Neural cell (in vitro differentiated cells): ENCODE measurements at regions not wholly inside any gene's neighbourhood (a gene's known extent, or its start where the extent isn't known, plus 50 kb on each side); places are given as distances from the start of the nearest gene placed in this dataset.

ENCODE experiments used
- H2AFZ ChIP-seq: fragments of 200-600, 300-800 bp; sonication (generic), shearing (Covaris generic); 2 replicates; pipeline ENCODE4 v1.6.0; 2014; ENCODE audit warnings: low read depth, mild to moderate bottlenecking, antibody characterized with exemption, low read length, moderate library complexity
- H3F3A ChIP-seq: fragments of 200-600 bp; shearing (Covaris generic); 2 replicates; pipeline ENCODE4 v1.6.1; 2016; ENCODE audit warnings: mild to moderate bottlenecking, moderate library complexity, mixed read lengths, antibody characterized with exemption, low read length; ENCODE audit not compliant: insufficient read depth, poor library complexity, severe bottlenecking
- H3K27ac ChIP-seq: fragments of 200-600, 300-800 bp; sonication (generic), shearing (Covaris generic); 2 replicates; pipeline ENCODE4 v1.5.1; 2014; ENCODE audit warnings: mild to moderate bottlenecking, low read length, moderate library complexity
- H3K27me3 ChIP-seq: fragments of 300-800, 200-600 bp; sonication (generic), shearing (Covaris generic); 2 replicates; pipeline ENCODE4 v1.6.0; 2014; ENCODE audit warnings: mild to moderate bottlenecking, low read depth, low read length, moderate library complexity; ENCODE audit not compliant: insufficient read depth
- H3K36me3 ChIP-seq: fragments of 300-800, 200-600 bp; sonication (generic), shearing (Covaris generic); 2 replicates; pipeline ENCODE4 v1.5.1; 2014; ENCODE audit warnings: mild to moderate bottlenecking, antibody characterized with exemption, low read length, moderate library complexity; ENCODE audit not compliant: insufficient read depth
- H3K4me2 ChIP-seq: fragments of 300-800, 200-600 bp; sonication (generic), shearing (Covaris generic); 2 replicates; pipeline ENCODE4 v1.6.0; 2014; ENCODE audit warnings: mild to moderate bottlenecking, low read length
- H3K4me3 ChIP-seq: fragments of 300-800, 200-600 bp; sonication (generic), shearing (Covaris generic); 2 replicates; pipeline ENCODE4 v1.5.1; 2014; ENCODE audit warnings: mild to moderate bottlenecking, low read length, moderate library complexity
- H3K79me2 ChIP-seq: fragments of 200-600 bp; shearing (Covaris generic); replicated peaks from 2 replicates; pipeline ENCODE4 v1.6.0; 2014; ENCODE audit warnings: mild to moderate bottlenecking, low read length, moderate library complexity; ENCODE audit not compliant: insufficient read depth
- H3K9ac ChIP-seq: fragments of 300-800, 200-600 bp; sonication (generic), shearing (Covaris generic); 2 replicates; pipeline ENCODE4 v1.6.1; 2016; ENCODE audit warnings: mild to moderate bottlenecking, low read length, mixed read lengths
- H3K9me2 ChIP-seq: fragments of 200-600 bp; shearing (Covaris generic); 2 replicates; pipeline ENCODE4 v1.6.1; 2016; ENCODE audit warnings: mild to moderate bottlenecking, low read length, mixed read lengths; ENCODE audit not compliant: insufficient read depth
- H3K9me3 ChIP-seq: fragments of 200-600, 300-800 bp; sonication (generic), shearing (Covaris generic); 2 replicates; pipeline ENCODE4 v1.6.1; 2016; ENCODE audit warnings: mild to moderate bottlenecking, mixed run types, low read length, moderate library complexity, mixed read lengths
- H4K20me1 ChIP-seq: fragments of 200-600 bp; shearing (Covaris generic); 2 replicates; pipeline ENCODE4 v1.6.1; 2016; ENCODE audit warnings: mild to moderate bottlenecking, mixed run types; ENCODE audit not compliant: insufficient read depth
- EP300 ChIP-seq: fragments of 450-650 bp; conservative IDR thresholded peaks from 2 replicates; pipeline ENCODE4 v1.6.1; 2014; ENCODE audit warnings: antibody characterized with exemption, mild to moderate bottlenecking, moderate library complexity; ENCODE audit not compliant: poor library complexity, severe bottlenecking
- EZH2 ChIP-seq: fragments of 200-600, 300-800 bp; shearing (Covaris generic), sonication (generic); IDR thresholded peaks from 2 replicates; pipeline ENCODE4 v1.6.1; 2014; ENCODE audit warnings: antibody characterized with exemption, low read length, borderline replicate concordance, mild to moderate bottlenecking; ENCODE audit not compliant: insufficient read depth, poor library complexity, severe bottlenecking
- MXI1 ChIP-seq: fragments of 450-650 bp; conservative IDR thresholded peaks from 2 replicates; pipeline ENCODE4 v1.6.1; 2014; ENCODE audit warnings: antibody characterized with exemption, mild to moderate bottlenecking; ENCODE audit not compliant: poor library complexity, severe bottlenecking
- POLR2AphosphoS5 ChIP-seq: IDR thresholded peaks from 2 replicates; pipeline ENCODE4 v1.6.1; 2012
- RAD21 ChIP-seq: fragments of 450-650 bp; conservative IDR thresholded peaks from 2 replicates; pipeline ENCODE4 v1.6.1; 2014; ENCODE audit warnings: antibody characterized with exemption, mild to moderate bottlenecking, moderate library complexity
- REST ChIP-seq: IDR thresholded peaks from 2 replicates; pipeline ENCODE4 v1.6.1; 2012; ENCODE audit warnings: borderline replicate concordance
- SMC3 ChIP-seq: fragments of 450-650 bp; conservative IDR thresholded peaks from 2 replicates; pipeline ENCODE4 v1.6.1; 2014; ENCODE audit warnings: antibody characterized with exemption, mild to moderate bottlenecking, moderate library complexity; ENCODE audit not compliant: poor library complexity
- TAF1 ChIP-seq: IDR thresholded peaks from 2 replicates; pipeline ENCODE4 v1.6.1; 2012; ENCODE audit warnings: low read depth
- TF ChIP-seq, protein P1 (sequence below): fragments of 450-650 bp; IDR thresholded peaks from 2 replicates; pipeline ENCODE4 v1.5.1; 2014; ENCODE audit warnings: antibody characterized with exemption, mild to moderate bottlenecking, moderate library complexity; ENCODE audit not compliant: poor library complexity, severe bottlenecking

DNA sequence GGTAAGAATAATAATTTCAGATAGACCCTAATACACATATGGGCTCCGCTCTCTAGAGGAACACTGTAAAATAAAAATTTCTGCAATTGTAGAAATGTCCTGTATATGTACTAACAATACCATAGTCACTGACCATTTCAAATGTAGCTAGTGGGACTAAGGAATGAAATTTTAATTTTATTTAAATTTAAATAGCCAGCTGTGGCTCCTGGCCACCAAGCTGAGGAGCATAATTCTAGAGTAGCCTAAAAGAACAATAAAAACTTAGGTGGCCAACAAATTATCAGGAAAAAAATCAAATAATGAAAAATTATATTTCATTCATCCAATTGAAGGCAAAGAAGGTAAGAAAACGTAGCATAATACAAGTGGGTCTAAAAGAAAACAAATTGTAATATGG lies 240.9 kb upstream of the MIR17HG start:
- TF ChIP-seq POLR2AphosphoS5 (no peak), MXI1 (no peak), TAF1 (no peak), REST (no peak), RAD21 (no peak), EZH2 (no peak), SMC3 (no peak), EP300 (no peak)
- TF ChIP-seq, protein P1, sequence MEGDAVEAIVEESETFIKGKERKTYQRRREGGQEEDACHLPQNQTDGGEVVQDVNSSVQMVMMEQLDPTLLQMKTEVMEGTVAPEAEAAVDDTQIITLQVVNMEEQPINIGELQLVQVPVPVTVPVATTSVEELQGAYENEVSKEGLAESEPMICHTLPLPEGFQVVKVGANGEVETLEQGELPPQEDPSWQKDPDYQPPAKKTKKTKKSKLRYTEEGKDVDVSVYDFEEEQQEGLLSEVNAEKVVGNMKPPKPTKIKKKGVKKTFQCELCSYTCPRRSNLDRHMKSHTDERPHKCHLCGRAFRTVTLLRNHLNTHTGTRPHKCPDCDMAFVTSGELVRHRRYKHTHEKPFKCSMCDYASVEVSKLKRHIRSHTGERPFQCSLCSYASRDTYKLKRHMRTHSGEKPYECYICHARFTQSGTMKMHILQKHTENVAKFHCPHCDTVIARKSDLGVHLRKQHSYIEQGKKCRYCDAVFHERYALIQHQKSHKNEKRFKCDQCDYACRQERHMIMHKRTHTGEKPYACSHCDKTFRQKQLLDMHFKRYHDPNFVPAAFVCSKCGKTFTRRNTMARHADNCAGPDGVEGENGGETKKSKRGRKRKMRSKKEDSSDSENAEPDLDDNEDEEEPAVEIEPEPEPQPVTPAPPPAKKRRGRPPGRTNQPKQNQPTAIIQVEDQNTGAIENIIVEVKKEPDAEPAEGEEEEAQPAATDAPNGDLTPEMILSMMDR, result no peak
- Histone ChIP-seq H3K9me2 (no peaks in the 10 kb centered on the region), H3K9me3 (no peaks in the 10 kb centered on the region), H3K9ac (no peak overlapping the region), H3K27me3 (no peaks in the 10 kb centered on the region), H3F3A (no peaks in the 10 kb centered on the region), H2AFZ (no peak overlapping the region), H3K79me2 (no peaks in the 10 kb centered on the region), H3K4me2 (no peak overlapping the region), H3K4me3 (no peak overlapping the region), H3K36me3 (no peaks in the 10 kb centered on the region), H3K27ac (no peak overlapping the region), H4K20me1 (no peaks in the 10 kb centered on the region)

DNA sequence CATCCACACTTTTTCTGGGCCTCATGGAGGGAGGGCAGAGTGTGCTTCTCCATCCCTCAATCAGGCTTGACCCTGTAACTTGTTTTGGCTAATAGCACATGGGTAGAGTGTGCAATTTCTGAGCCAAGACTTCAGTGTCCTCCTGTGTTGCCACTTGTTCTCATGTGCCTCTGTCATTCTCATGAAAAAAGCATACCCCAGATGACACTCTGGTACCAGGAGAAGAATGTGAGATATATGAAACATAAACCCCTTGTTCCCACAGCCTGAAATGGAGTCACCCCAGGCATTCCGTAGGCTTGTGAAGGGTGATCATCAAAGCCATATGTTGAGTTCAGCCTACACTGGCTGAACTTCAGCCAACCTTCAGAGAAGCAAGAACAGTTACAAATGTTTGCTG lies 239.2 kb upstream of the MIR17HG start:
- no peak overlapping the region for H3K9ac ChIP-seq
- H3K9me3 ChIP-seq, result no peaks in the 10 kb centered on the region
- H3K27ac ChIP-seq, result no peak overlapping the region
- no peak for TF ChIP-seq POLR2AphosphoS5
- no peak for TF ChIP-seq EP300
- no peak for TF ChIP-seq RAD21
- TF ChIP-seq MXI1, result no peak
- TF ChIP-seq, protein P1, result no peak
- TF ChIP-seq REST, result no peak
- TF ChIP-seq SMC3, result no peak
- no peak overlapping the region for H2AFZ ChIP-seq
- H3K27me3 ChIP-seq, result no peaks in the 10 kb centered on the region
- H4K20me1 ChIP-seq, result no peaks in the 10 kb centered on the region
- H3F3A ChIP-seq, result no peaks in the 10 kb centered on the region
- no peak overlapping the region for H3K4me3 ChIP-seq
- H3K9me2 ChIP-seq, result no peaks in the 10 kb centered on the region
- no peaks in the 10 kb centered on the region for H3K79me2 ChIP-seq
- H3K36me3 ChIP-seq, result no peaks in the 10 kb centered on the region
- no peak overlapping the region for H3K4me2 ChIP-seq
